ENCODE measurements at regions not wholly inside any gene's neighbourhood (a gene's known extent, or its start where the extent isn't known, plus 50 kb on each side); places are given as distances from the start of the nearest gene placed in this dataset.

GRCh38 chr3:18051306-18051705 is 308.9 kb upstream of the TBC1D5 start:
- no peak for TF ChIP-seq POLR2AphosphoS5 (IDR thresholded peaks at IDR 0.05; ENCODE audit: low read depth, low read length)
- no peak for TF ChIP-seq POLR2A (IDR thresholded peaks at IDR 0.05; ENCODE audit: low read depth, low read length)
- TF ChIP-seq TAF1 (IDR thresholded peaks at IDR 0.05; ENCODE audit: borderline replicate concordance, low read depth, low read length), result no peak

Data from GM12892 (cell line).